GM12891 (cell line): ENCODE measurements at regions not wholly inside any gene's neighbourhood (a gene's known extent, or its start where the extent isn't known, plus 50 kb on each side); places are given as distances from the start of the nearest gene placed in this dataset.

Experiments used
- PAX5 ChIP-seq: IDR thresholded peaks from 2 replicates; pipeline ENCODE4 v1.6.1; 2011; ENCODE audit warnings: low read length, moderate library complexity, mild to moderate bottlenecking; ENCODE audit not compliant: insufficient read depth, severe bottlenecking
- POLR2A ChIP-seq: IDR thresholded peaks from 2 replicates; pipeline ENCODE4 v1.6.1; 2011; ENCODE audit warnings: low read depth, low read length, control low read depth
- POLR2AphosphoS5 ChIP-seq: IDR thresholded peaks from 2 replicates; pipeline ENCODE4 v1.6.1; 2011; ENCODE audit warnings: low read depth, low read length, control low read depth
- POU2F2 ChIP-seq: IDR thresholded peaks from 2 replicates; pipeline ENCODE4 v1.6.1; 2011; ENCODE audit warnings: low read depth, mild to moderate bottlenecking, control low read depth, low read length, moderate library complexity
- SPI1 ChIP-seq: IDR thresholded peaks from 2 replicates; pipeline ENCODE4 v1.6.1; 2011; ENCODE audit warnings: low read depth, low read length, control low read depth
- TAF1 ChIP-seq: IDR thresholded peaks from 2 replicates; pipeline ENCODE4 v1.6.1; 2011; ENCODE audit warnings: low read depth, low read length, control low read depth

DNA sequence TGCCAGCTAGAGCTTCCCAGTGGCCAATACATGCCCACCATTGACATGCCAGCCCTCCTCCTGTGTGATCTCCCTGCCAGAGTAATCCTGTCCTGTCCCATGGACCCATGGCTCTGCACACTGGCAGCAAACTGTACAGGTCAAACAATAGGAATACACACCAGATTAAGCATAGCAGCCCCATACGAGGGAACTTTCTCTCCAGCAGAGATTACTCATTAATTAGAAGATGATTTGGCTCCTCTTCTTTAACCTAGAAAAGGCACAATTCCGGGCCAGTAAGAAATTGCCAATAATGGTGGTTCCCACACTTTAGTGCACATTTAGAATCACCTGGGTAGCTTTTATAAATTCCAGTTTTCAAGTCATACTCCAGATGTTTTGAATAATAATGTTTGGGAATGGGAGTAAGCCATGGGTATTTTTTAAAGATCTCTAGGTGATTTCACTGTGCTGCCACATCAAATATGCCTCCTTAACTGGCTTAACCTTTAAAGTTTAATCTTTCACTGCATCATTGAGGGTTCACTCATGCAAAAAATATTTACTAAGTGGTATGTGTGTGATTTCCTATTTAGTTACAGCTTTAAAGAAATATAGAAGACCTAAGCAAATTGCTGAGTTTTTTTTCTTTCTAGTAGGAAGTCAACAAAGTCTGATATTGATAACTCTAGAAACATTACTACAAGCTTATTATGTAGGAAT lies 277.6 kb upstream of the NWD2 start:
- TF ChIP-seq POLR2A = no peak
- TF ChIP-seq POLR2AphosphoS5 = no peak
- TF ChIP-seq TAF1 = no peak
- TF ChIP-seq PAX5 = no peak
- no peak for TF ChIP-seq POU2F2
- no peak for TF ChIP-seq SPI1
